Esophagus muscularis mucosa (tissue), 4 donors: ENCODE measurements at regions not wholly inside any gene's neighbourhood (a gene's known extent, or its start where the extent isn't known, plus 50 kb on each side); places are given as distances from the start of the nearest gene placed in this dataset.

Experiments used
- DNase-seq: peaks from one replicate; pipeline ENCODE4 v3.0.0-alpha.2; 2017; ENCODE audit errors: extremely low spot score
- H3K27ac ChIP-seq, 4 donors: fragments of 200-600 bp; sonication (generic); replicated peaks in 1 of 4; 1 replicate in 3 of 4; 2 replicates in 1 of 4; pipeline ENCODE4 v1.5.1; 2016 to 2019; ENCODE audit warnings: mild to moderate bottlenecking in 1 of 4
- H3K27me3 ChIP-seq, 4 donors: fragments of 200-600 bp; sonication (generic); one replicate each; pipeline versions ENCODE4 v1.5.1 to v1.6.0; 2016 to 2019
- H3K36me3 ChIP-seq, 4 donors: fragments of 200-600 bp; sonication (generic); one replicate each; pipeline ENCODE4 v1.5.1; 2016 to 2019
- H3K4me1 ChIP-seq, 4 donors: fragments of 200-600 bp; sonication (generic); one replicate each; pipeline ENCODE4 v1.5.1; 2016 to 2019
- H3K4me3 ChIP-seq, 4 donors: fragments of 200-600 bp; sonication (generic); 1 replicate in 2 of 4; 2 replicates in 2 of 4; pipeline ENCODE4 v1.5.1; 2016 to 2019; ENCODE audit warnings: mild to moderate bottlenecking in 4 of 4, moderate library complexity in 1 of 4
- H3K9me3 ChIP-seq, 4 donors: fragments of 200-600 bp; sonication (generic); 1 replicate in 3 of 4; 2 replicates in 1 of 4; pipeline ENCODE4 v1.5.1; 2016 to 2019
- CTCF ChIP-seq, 3 experiments: fragments of 200-600 bp in 2 of 3; fragments of 450-650 bp in 1 of 3; sonication (generic) in 2 of 3; IDR thresholded peaks; one replicate each; pipeline ENCODE4 v1.5.1; 2017 to 2019; ENCODE audit warnings: antibody characterized with exemption in 3 of 3, mild to moderate bottlenecking in 2 of 3, moderate library complexity in 1 of 3
- EP300 ChIP-seq: sonication (generic); formaldehyde crosslinking; IDR thresholded peaks from one replicate; pipeline ENCODE4 v1.6.1; 2017; ENCODE audit warnings: antibody characterized with exemption
- POLR2A ChIP-seq: fragments of 450-650 bp; IDR thresholded peaks from one replicate; pipeline ENCODE4 v1.6.1; 2017; ENCODE audit warnings: antibody characterized with exemption, moderate library complexity, mild to moderate bottlenecking, low read depth
- POLR2AphosphoS5 ChIP-seq, 2 donors: sonication (generic); formaldehyde crosslinking; IDR thresholded peaks; one replicate each; pipeline ENCODE4 v1.6.1; 2017; ENCODE audit warnings: antibody characterized with exemption in 2 of 2
- WGBS: methylation state at CpG from one replicate; pipeline ENCODE4 v1.1.5; 2018; 5-methylcytosine and 5-hydroxymethylcytosine counted together
- intact Hi-C: fragments of 100-400 bp; cut with DNase I; formaldehyde crosslinking; loops from one replicate; pipeline ENCODE4 v1.15.1; 2023

- Histone ChIP-seq H3K27ac (no peak overlapping the region), H3K4me3 (no peak overlapping the region), H3K36me3 (no peaks in the 10 kb centered on the region), H3K4me1 (no peaks in the 10 kb centered on the region), H3K9me3 (peaks cover 0 to 7% (median 0%) of the 10 kb centered on the region in 4 donors), H3K27me3 (no peaks in the 10 kb centered on the region)
- no peak for DNase-seq
- intact Hi-C loops = no loop called here
- no peak for TF ChIP-seq POLR2AphosphoS5 (IDR thresholded peaks at IDR 0.05)
- no peak for TF ChIP-seq CTCF (IDR thresholded peaks at IDR 0.05)
- WGBS = 83% methylated on average over 2 of the region's 2 CpGs
Observed at GRCh38 chr12:30863839-30864238, 62.7 kb upstream of the TSPAN11 start.

DNA sequence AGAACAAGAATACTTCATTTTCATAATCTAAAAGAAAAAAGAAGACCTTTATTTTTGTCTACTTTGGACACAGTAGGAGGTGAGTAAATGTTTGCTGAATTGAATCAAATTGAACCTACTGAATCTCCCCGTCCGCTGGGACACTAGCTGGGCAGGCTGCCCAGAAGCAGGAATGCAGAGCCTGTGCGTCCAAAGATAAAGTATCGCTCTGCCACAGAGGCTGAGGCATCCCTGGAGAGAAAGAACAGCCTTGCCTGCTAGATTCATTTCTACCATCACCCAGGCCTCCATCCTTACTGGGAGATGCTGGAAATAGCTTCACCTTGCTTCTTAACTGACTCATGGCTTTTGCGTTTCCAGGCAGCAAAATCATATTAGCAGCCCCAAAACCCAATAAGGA, 64.1 kb upstream of the TSPAN11 start:
- WGBS = 38% methylated on average over 5 of the region's 5 CpGs
- no peaks in the 10 kb centered on the region for H3K27me3 ChIP-seq

DNA sequence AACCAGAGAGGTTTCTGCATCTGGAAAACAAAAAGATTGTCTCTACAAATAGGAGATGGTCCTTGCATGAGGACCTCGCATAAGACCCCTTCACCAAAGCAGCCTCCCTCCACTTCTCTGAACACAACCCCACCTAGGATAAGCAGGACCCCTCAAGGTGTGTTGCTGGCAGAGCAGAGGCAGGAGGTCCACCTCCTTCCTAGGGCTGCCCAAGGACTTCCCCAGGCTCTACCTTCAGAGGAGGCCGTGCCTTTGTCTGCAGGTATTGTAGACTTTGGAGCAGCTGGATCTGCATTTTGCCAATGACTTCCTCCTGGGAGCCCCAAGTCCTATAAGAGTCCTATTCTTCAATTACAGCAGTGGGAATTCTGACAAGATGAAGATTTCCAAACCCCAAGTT, 67.3 kb upstream of the TSPAN11 start:
- WGBS = 92% methylated on average over 2 of the region's 2 CpGs
- no peak for DNase-seq
- no peaks in the 10 kb centered on the region for H3K4me1 ChIP-seq
- H3K4me3 ChIP-seq = no peak overlapping the region
- H3K27me3 ChIP-seq = no peaks in the 10 kb centered on the region
- TF ChIP-seq CTCF (IDR thresholded peaks at IDR 0.05) = no peak
- no peak for TF ChIP-seq POLR2A
- no peak for TF ChIP-seq EP300
- no peak for TF ChIP-seq POLR2AphosphoS5 (IDR thresholded peaks at IDR 0.05)
- intact Hi-C loops = no loop called here
- H3K36me3 ChIP-seq = no peaks in the 10 kb centered on the region
- no peaks in the 10 kb centered on the region for H3K9me3 ChIP-seq
- no peak overlapping the region for H3K27ac ChIP-seq

More for the DNA sequence above, 64.1 kb upstream of the TSPAN11 start:
- intact Hi-C loops = no loop called here
- no peak overlapping the region for H3K27ac ChIP-seq
- peak; percentile 89 for DNase-seq
- no peak overlapping the region for H3K4me3 ChIP-seq
- no peaks in the 10 kb centered on the region for H3K4me1 ChIP-seq
- H3K9me3 ChIP-seq = peaks cover 0 to 7% (median 0%) of the 10 kb centered on the region in 4 donors
- TF ChIP-seq POLR2A (no peak), EP300 (no peak), POLR2AphosphoS5 (IDR thresholded peaks at IDR 0.05) (no peak), CTCF (IDR thresholded peaks at IDR 0.05) (no peak)
- no peaks in the 10 kb centered on the region for H3K36me3 ChIP-seq

DNA sequence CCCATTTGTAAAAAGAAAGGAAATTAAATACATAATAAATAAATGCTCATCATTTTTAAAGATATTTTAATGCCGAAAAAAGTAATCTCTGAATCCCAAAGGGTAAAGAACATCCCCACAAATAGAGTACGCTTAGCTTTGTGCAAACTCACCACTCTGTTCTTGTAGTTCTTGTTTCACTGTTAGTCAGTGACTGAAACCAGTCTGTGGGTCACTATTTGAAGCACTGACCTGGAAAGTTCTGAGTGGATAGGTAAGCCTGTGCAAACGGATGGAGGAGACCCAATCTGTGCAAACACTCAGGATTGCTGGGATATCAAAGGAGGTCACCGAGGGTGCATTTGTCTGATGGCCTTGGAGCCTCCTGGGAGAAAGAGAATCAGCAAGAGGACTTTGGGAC, 68.1 kb upstream of the TSPAN11 start:
- intact Hi-C loops = no loop called here
- WGBS = 73% methylated on average over 4 of the region's 4 CpGs
- Histone ChIP-seq H3K27me3 (no peaks in the 10 kb centered on the region), H3K4me3 (no peak overlapping the region), H3K36me3 (no peaks in the 10 kb centered on the region), H3K27ac (no peak overlapping the region), H3K9me3 (no peaks in the 10 kb centered on the region), H3K4me1 (no peaks in the 10 kb centered on the region)
- TF ChIP-seq EP300 (no peak), POLR2AphosphoS5 (IDR thresholded peaks at IDR 0.05) (no peak), CTCF (IDR thresholded peaks at IDR 0.05) (no peak), POLR2A (no peak)
- no peak for DNase-seq

- intact Hi-C loops = no loop called here
- WGBS = 92% methylated on average over 19 of the region's 20 CpGs
- TF ChIP-seq POLR2A = no peak
- TF ChIP-seq CTCF (IDR thresholded peaks at IDR 0.05) = no peak
- no peak for TF ChIP-seq EP300
- no peak for TF ChIP-seq POLR2AphosphoS5 (IDR thresholded peaks at IDR 0.05)
- H3K9me3 ChIP-seq = no peaks in the 10 kb centered on the region
- no peak overlapping the region for H3K4me3 ChIP-seq
- no peak for DNase-seq
- H3K27ac ChIP-seq = no peak overlapping the region
- H3K4me1 ChIP-seq = peaks cover 0 to 5% (median 0%) of the 10 kb centered on the region in 4 donors
- no peaks in the 10 kb centered on the region for H3K27me3 ChIP-seq
- no peaks in the 10 kb centered on the region for H3K36me3 ChIP-seq
Observed at GRCh38 chr12:30853561-30854133, 72.9 kb upstream of the TSPAN11 start.
